Body of pancreas (tissue), 4 donors: ENCODE measurements at regions not wholly inside any gene's neighbourhood (a gene's known extent, or its start where the extent isn't known, plus 50 kb on each side); places are given as distances from the start of the nearest gene placed in this dataset.

ENCODE experiments used
- CTCF ChIP-seq, 7 experiments: fragments of 450-650 bp in 4 of 7; fragments of 200-600 bp in 3 of 7; sonication (generic) in 3 of 7; IDR thresholded peaks; one replicate each; pipeline ENCODE4 v1.5.1; 2016 to 2019; ENCODE audit warnings: antibody characterized with exemption in 7 of 7
- POLR2A ChIP-seq, 3 donors: fragments of 450-650 bp; IDR thresholded peaks; one replicate each; pipeline ENCODE4 v1.6.1; 2016; ENCODE audit warnings: antibody characterized with exemption in 3 of 3, mild to moderate bottlenecking in 2 of 3

DNA sequence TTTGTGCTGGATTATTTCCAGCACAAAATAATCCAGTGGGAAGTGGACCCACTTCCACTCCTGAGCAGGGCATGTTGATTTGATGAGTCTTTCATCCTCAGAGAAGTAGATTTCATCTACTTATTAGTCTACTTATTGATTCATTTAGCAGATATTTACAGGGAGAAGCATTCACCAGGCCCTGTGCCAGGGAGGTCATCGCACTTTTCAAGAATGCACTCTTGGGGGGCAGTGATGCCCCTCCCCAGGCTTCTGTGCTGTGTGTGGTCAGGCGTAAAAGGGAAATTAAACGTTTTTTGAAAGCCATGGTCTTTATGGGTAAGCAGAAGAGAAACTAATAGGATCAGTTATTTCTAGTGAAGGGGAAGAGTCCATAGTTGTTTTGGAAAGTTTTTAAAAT is 610.7 kb upstream of the TMEM132C start:
- TF ChIP-seq CTCF (IDR thresholded peaks at IDR 0.05) (no peak), POLR2A (IDR thresholded peaks at IDR 0.05) (no peak)
